Urothelium cell line (cell line): ENCODE measurements at regions not wholly inside any gene's neighbourhood (a gene's known extent, or its start where the extent isn't known, plus 50 kb on each side); places are given as distances from the start of the nearest gene placed in this dataset.

ENCODE experiments used
- DNase-seq: peaks from one replicate; pipeline ENCODE4 v3.0.0; 2011; ENCODE audit warnings: low spot score, mixed read lengths
- FAIRE-seq: peaks from 2 replicates; lab custom pipeline; 2011; peaks lifted over from hg19 to GRCh38; lab: Jason Lieb, UNC

- no peak for FAIRE-seq
- DNase-seq = no peak
Observed at GRCh38 chr5:171578829-171579491, 159.5 kb downstream of the FGF18 start.

GRCh38 chr5:171579976-171580411, 160.5 kb downstream of the FGF18 start:
- DNase-seq = no peak
- FAIRE-seq = no peak

- DNase-seq (no peak), FAIRE-seq (no peak)
Observed at GRCh38 chr5:171580502-171581265, 161.2 kb downstream of the FGF18 start.

GRCh38 chr5:171581781-171582180, 162.3 kb downstream of the FGF18 start:
- DNase-seq (no peak), FAIRE-seq (no peak)

- FAIRE-seq = no peak
Observed at GRCh38 chr5:171582849-171583248, 163.4 kb downstream of the FGF18 start.

GRCh38 chr5:171585981-171586380, 166.5 kb downstream of the FGF18 start:
- FAIRE-seq = no peak
- no peak for DNase-seq

More at GRCh38 chr5:171582849-171583248, 163.4 kb downstream of the FGF18 start:
- no peak for DNase-seq

- no peak for FAIRE-seq
Observed at GRCh38 chr5:171586436-171586835, 167.0 kb downstream of the FGF18 start.

GRCh38 chr5:171588046-171588445, 168.6 kb downstream of the FGF18 start:
- DNase-seq = no peak
- no peak for FAIRE-seq

More at GRCh38 chr5:171586436-171586835, 167.0 kb downstream of the FGF18 start:
- DNase-seq = no peak

GRCh38 chr5:171588790-171589189, 169.3 kb downstream of the FGF18 start:
- no peak for DNase-seq
- no peak for FAIRE-seq

GRCh38 chr5:171589461-171589860, 170.0 kb downstream of the FGF18 start:
- no peak for FAIRE-seq
- no peak for DNase-seq

GRCh38 chr5:171592076-171592475, 172.6 kb downstream of the FGF18 start:
- DNase-seq (no peak), FAIRE-seq (no peak)

GRCh38 chr5:171592736-171593135, 173.3 kb downstream of the FGF18 start:
- DNase-seq = peak; percentile 57

GRCh38 chr5:171593401-171593800, 174.0 kb downstream of the FGF18 start:
- FAIRE-seq (no peak), DNase-seq (no peak)

More at GRCh38 chr5:171592736-171593135, 173.3 kb downstream of the FGF18 start:
- FAIRE-seq = no peak

GRCh38 chr5:171593976-171594375, 174.5 kb downstream of the FGF18 start:
- FAIRE-seq (no peak), DNase-seq (no peak)

- no peak for FAIRE-seq
- DNase-seq = no peak
Observed at GRCh38 chr5:171595401-171595800, 176.0 kb downstream of the FGF18 start.

GRCh38 chr5:171595801-171596231, 176.4 kb downstream of the FGF18 start:
- peak; percentile 78 for DNase-seq
- FAIRE-seq = peak; percentile 79

- no peak for FAIRE-seq
Observed at GRCh38 chr5:171596391-171596878, 177.0 kb downstream of the FGF18 start.

GRCh38 chr5:171597946-171598640, 178.6 kb downstream of the FGF18 start:
- FAIRE-seq = no peak
- no peak for DNase-seq

More at GRCh38 chr5:171596391-171596878, 177.0 kb downstream of the FGF18 start:
- peak; percentile 91 for DNase-seq

- FAIRE-seq = peak; percentile 88
- DNase-seq = no peak
Observed at GRCh38 chr5:171598641-171599152, 179.2 kb downstream of the FGF18 start.

GRCh38 chr5:171599411-171599810, 180.0 kb downstream of the FGF18 start:
- no peak for DNase-seq
- FAIRE-seq = no peak
